GM23338 (cell line): ENCODE measurements at regions not wholly inside any gene's neighbourhood (a gene's known extent, or its start where the extent isn't known, plus 50 kb on each side); places are given as distances from the start of the nearest gene placed in this dataset.

Experiments
- ATAC-seq: fragments of 200-7000 bp; cut with Tn5 transposase; 3 replicates; pipeline ENCODE4 v1.9.1; 2020
- DNase-seq: peaks from one replicate; pipeline ENCODE4 v3.0.0-alpha.2; 2015; ENCODE audit warnings: low spot score
- H2AFZ ChIP-seq: fragments of 200-600 bp; sonication (generic); 2 replicates; pipeline ENCODE4 v1.8.0; 2016; ENCODE audit warnings: antibody characterized with exemption, mild to moderate bottlenecking, moderate library complexity
- H3F3A ChIP-seq: fragments of 200-600 bp; sonication (generic); replicated peaks from 2 replicates; pipeline ENCODE4 v1.8.0; 2017; ENCODE audit warnings: antibody characterized with exemption, mixed run types, low read depth
- H3K27ac ChIP-seq: fragments of 200-600 bp; sonication (generic); 2 replicates; pipeline ENCODE4 v1.6.1; 2016; ENCODE audit warnings: low read depth
- H3K27me3 ChIP-seq: fragments of 200-600 bp; sonication (generic); 2 replicates; pipeline ENCODE4 v1.8.0; 2016; ENCODE audit warnings: mild to moderate bottlenecking, mixed run types, moderate library complexity; ENCODE audit not compliant: insufficient read depth
- H3K36me3 ChIP-seq: fragments of 200-600 bp; sonication (generic); 2 replicates; pipeline ENCODE4 v1.8.0; 2016; ENCODE audit warnings: mild to moderate bottlenecking; ENCODE audit not compliant: insufficient read depth
- H3K4me1 ChIP-seq: fragments of 200-600 bp; sonication (generic); 2 replicates; pipeline ENCODE4 v1.8.0; 2016; ENCODE audit warnings: mild to moderate bottlenecking, moderate library complexity; ENCODE audit not compliant: insufficient read depth
- H3K4me2 ChIP-seq: fragments of 200-600 bp; sonication (generic); 2 replicates; pipeline ENCODE4 v1.7.1; 2017; ENCODE audit warnings: mixed run types
- H3K4me3 ChIP-seq: fragments of 200-600 bp; sonication (generic); 2 replicates; pipeline ENCODE4 v1.6.1; 2016; ENCODE audit warnings: mixed run types
- H3K79me2 ChIP-seq: fragments of 200-600 bp; sonication (generic); replicated peaks from 2 replicates; pipeline ENCODE4 v1.8.0; 2017; ENCODE audit warnings: mild to moderate bottlenecking; ENCODE audit not compliant: insufficient read depth
- H3K9me2 ChIP-seq: fragments of 200-600 bp; sonication (generic); 2 replicates; pipeline ENCODE4 v1.8.0; 2017; ENCODE audit not compliant: insufficient read depth
- H4K20me1 ChIP-seq: fragments of 200-600 bp; sonication (generic); replicated peaks from 2 replicates; pipeline ENCODE4 v1.8.0; 2017; ENCODE audit warnings: mild to moderate bottlenecking; ENCODE audit not compliant: insufficient read depth
- H3K27ac Mint-ChIP-seq: 2 replicates; pipeline ENCODE4 v1.8.0; 2020; ENCODE audit warnings: inconsistent platforms, mild to moderate bottlenecking, moderate library complexity, mixed read lengths
- H3K27me3 Mint-ChIP-seq: 3 replicates; pipeline ENCODE4 v1.8.0; 2022; ENCODE audit warnings: low read depth, mild to moderate bottlenecking, moderate library complexity, mixed read lengths, inconsistent platforms; ENCODE audit not compliant: insufficient read depth, poor library complexity
- H3K36me3 Mint-ChIP-seq: 3 replicates; pipeline ENCODE4 v1.8.0; 2021; ENCODE audit warnings: low read depth, mild to moderate bottlenecking, inconsistent platforms, moderate library complexity, mixed read lengths
- H3K4me1 Mint-ChIP-seq: 3 replicates; pipeline ENCODE4 v1.8.0; 2020; ENCODE audit warnings: mild to moderate bottlenecking, inconsistent platforms, mixed read lengths
- H3K4me3 Mint-ChIP-seq: 3 replicates; pipeline ENCODE4 v1.8.0; 2021; ENCODE audit warnings: moderate library complexity, mild to moderate bottlenecking, inconsistent platforms, mixed read lengths
- H3K9me3 Mint-ChIP-seq: 3 replicates; pipeline ENCODE4 v1.8.0; 2020; ENCODE audit warnings: moderate library complexity, mild to moderate bottlenecking, inconsistent platforms, mixed read lengths
- CREB1 ChIP-seq: fragments of 250-450 bp; sonication (Bioruptor Pico); IDR thresholded peaks from 2 replicates; pipeline ENCODE4 v1.5.0; 2020; ENCODE audit warnings: low read depth, mild to moderate bottlenecking, moderate library complexity
- EZH2 ChIP-seq: fragments of 200-600 bp; sonication (generic); IDR thresholded peaks from one replicate; pipeline ENCODE4 v1.8.0; 2017; ENCODE audit warnings: antibody characterized with exemption, mild to moderate bottlenecking, low read depth; ENCODE audit not compliant: unreplicated experiment
- EZH2phosphoT487 ChIP-seq: fragments of 200-600 bp; sonication (generic); IDR thresholded peaks from one replicate; pipeline ENCODE4 v1.8.1; 2018; ENCODE audit warnings: antibody characterized with exemption; ENCODE audit not compliant: unreplicated experiment
- JUNB ChIP-seq: IDR thresholded peaks from one replicate; pipeline ENCODE4 v1.6.1; 2016; ENCODE audit warnings: antibody characterized with exemption; ENCODE audit not compliant: unreplicated experiment
- NANOG ChIP-seq: IDR thresholded peaks from 2 replicates; pipeline ENCODE4 v1.6.1; 2016; ENCODE audit warnings: antibody characterized with exemption, borderline replicate concordance
- POLR2AphosphoS5 ChIP-seq: IDR thresholded peaks from 2 replicates; pipeline ENCODE4 v1.6.1; 2016; ENCODE audit warnings: antibody characterized with exemption, low read depth
- REST ChIP-seq: IDR thresholded peaks from one replicate; pipeline ENCODE4 v1.6.1; 2018; ENCODE audit warnings: antibody characterized with exemption; ENCODE audit not compliant: unreplicated experiment
- STAT1 ChIP-seq: IDR thresholded peaks from one replicate; pipeline ENCODE4 v1.6.1; 2016; ENCODE audit warnings: antibody characterized with exemption; ENCODE audit not compliant: unreplicated experiment
- ZNF114 ChIP-seq: fragments of 250-450 bp; sonication (Bioruptor Pico); IDR thresholded peaks from 2 replicates; pipeline ENCODE4 v1.5.0; 2020; ENCODE audit warnings: mild to moderate bottlenecking, moderate library complexity
- ZNF462 ChIP-seq: fragments of 250-450 bp; sonication (Bioruptor Pico); IDR thresholded peaks from 2 replicates; pipeline ENCODE4 v1.5.0; 2020; ENCODE audit warnings: mild to moderate bottlenecking, moderate library complexity
- TF ChIP-seq, protein P1 (sequence below), 2 experiments: fragments of 200-600 bp in 1 of 2; sonication (generic) in 1 of 2; conservative IDR thresholded peaks; 2 replicates each; pipeline versions ENCODE4 v1.5.1 to v1.6.1; 2016 to 2017; ENCODE audit warnings: antibody characterized with exemption in 2 of 2, low read depth in 2 of 2, mild to moderate bottlenecking in 2 of 2, moderate library complexity in 1 of 2

DNA sequence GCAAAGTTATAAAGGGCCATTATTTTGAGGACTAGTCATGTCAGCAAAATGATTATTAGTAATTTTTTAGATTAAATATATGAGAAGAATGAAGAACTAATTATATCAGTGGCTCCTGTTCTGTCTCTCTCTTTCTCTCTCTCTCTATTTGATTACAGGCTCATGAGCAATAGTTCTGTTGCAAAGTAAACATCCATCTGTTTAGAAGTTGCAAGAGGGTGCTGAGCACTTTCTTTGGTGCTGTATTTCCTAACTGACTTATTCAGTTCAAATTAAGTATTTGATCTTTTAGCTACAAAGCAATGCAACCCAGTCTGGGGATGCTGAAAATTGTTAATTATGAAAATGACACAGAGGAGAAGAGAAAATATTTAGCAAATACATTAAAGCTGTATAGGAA is 408.1 kb upstream of the UBE2E3 start (continued):
- no peak for TF ChIP-seq ZNF462 (CRISPR knock-in tag)
- no peak for TF ChIP-seq CREB1
- no peak for TF ChIP-seq STAT1
- TF ChIP-seq POLR2AphosphoS5 = no peak
- TF ChIP-seq NANOG = no peak

DNA sequence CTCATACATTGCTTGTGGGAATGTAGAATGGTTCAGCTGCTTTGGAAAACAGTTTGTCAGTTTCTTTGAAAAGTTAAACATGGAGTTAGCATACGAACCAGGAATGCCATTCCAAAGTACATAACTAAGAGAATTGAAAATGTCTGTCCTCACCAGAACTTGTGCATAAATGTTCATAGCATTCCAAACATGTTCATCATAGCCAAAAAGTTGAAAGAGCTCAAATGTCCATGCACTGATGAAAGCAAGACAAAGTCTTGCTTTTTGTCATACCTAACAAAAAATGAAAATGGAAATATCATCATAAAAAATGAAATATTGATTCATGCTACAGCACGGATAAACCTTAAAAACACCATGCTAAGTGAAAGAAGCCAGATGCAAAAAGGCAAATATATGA is 408.8 kb upstream of the UBE2E3 start:
- Histone ChIP-seq H3F3A (no peaks in the 10 kb centered on the region), H3K4me2 (no peak overlapping the region), H3K4me1 (no peaks in the 10 kb centered on the region), H3K36me3 (no peaks in the 10 kb centered on the region), H3K79me2 (no peaks in the 10 kb centered on the region), H4K20me1 (no peaks in the 10 kb centered on the region), H2AFZ (no peak overlapping the region), H3K9me2 (no peaks in the 10 kb centered on the region), H3K27ac (no peak overlapping the region), H3K4me3 (no peak overlapping the region), H3K27me3 (no peaks in the 10 kb centered on the region)
- no peak for DNase-seq
- peaks cover 4% of the 10 kb centered on the region; the same call in 2 of the 3 replicates for H3K4me1 Mint-ChIP-seq
- no peak for ATAC-seq
- H3K4me3 Mint-ChIP-seq = no peak overlapping the region
- no peaks in the 10 kb centered on the region for H3K36me3 Mint-ChIP-seq
- TF ChIP-seq ZNF114 (CRISPR knock-in tag) (no peak), REST (no peak), NANOG (no peak), JUNB (no peak), EZH2 (no peak), EZH2phosphoT487 (no peak)
- TF ChIP-seq, protein P1, sequence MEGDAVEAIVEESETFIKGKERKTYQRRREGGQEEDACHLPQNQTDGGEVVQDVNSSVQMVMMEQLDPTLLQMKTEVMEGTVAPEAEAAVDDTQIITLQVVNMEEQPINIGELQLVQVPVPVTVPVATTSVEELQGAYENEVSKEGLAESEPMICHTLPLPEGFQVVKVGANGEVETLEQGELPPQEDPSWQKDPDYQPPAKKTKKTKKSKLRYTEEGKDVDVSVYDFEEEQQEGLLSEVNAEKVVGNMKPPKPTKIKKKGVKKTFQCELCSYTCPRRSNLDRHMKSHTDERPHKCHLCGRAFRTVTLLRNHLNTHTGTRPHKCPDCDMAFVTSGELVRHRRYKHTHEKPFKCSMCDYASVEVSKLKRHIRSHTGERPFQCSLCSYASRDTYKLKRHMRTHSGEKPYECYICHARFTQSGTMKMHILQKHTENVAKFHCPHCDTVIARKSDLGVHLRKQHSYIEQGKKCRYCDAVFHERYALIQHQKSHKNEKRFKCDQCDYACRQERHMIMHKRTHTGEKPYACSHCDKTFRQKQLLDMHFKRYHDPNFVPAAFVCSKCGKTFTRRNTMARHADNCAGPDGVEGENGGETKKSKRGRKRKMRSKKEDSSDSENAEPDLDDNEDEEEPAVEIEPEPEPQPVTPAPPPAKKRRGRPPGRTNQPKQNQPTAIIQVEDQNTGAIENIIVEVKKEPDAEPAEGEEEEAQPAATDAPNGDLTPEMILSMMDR (conservative IDR thresholded peaks at IDR 0.05; ENCODE audit: low read depth in 2 of 2) = no peak
- H3K27me3 Mint-ChIP-seq = no peaks in the 10 kb centered on the region
- H3K9me3 Mint-ChIP-seq = no peaks in the 10 kb centered on the region
- H3K27ac Mint-ChIP-seq = peak overlapping the region; percentile 16; the same call in 1 of the 2 replicates
